IMR-90 (cell line): ENCODE measurements at regions not wholly inside any gene's neighbourhood (a gene's known extent, or its start where the extent isn't known, plus 50 kb on each side); places are given as distances from the start of the nearest gene placed in this dataset.

ENCODE experiments used
- ATAC-seq: fragments of 200-7000 bp; cut with Tn5 transposase; 2 replicates; pipeline ENCODE4 v1.9.1; 2020; ENCODE audit warnings: low read depth, mild to moderate bottlenecking, moderate library complexity
- BruUV-seq: library from RNA; stranded (reverse); fragments of 400-500 nt; replicated peaks from 2 replicates; lab custom pipeline; 2021; lab: Mats Ljungman, UMichigan
- CTCF ChIA-PET: fragments of 300-600 bp; formaldehyde crosslinking; extraction: SDS; loops from one replicate; lab custom pipeline; 2021; ENCODE audit warnings: antibody characterized with exemption; lab: Yijun Ruan, JAX
- POLR2A ChIA-PET: fragments of 300-600 bp; sonication (Branson Sonifier 250); formaldehyde crosslinking; loops from one replicate; lab custom pipeline; 2022; ENCODE audit warnings: antibody characterized with exemption; ENCODE audit not compliant: unreplicated experiment; lab: Charles Lee
- DNase-seq: peaks from one replicate; pipeline ENCODE4 v3.0.0; 2013
- H2AFZ ChIP-seq: replicated peaks from 2 replicates; pipeline ENCODE3; 2013; ENCODE audit warnings: low read length, mild to moderate bottlenecking; ENCODE audit not compliant: poor library complexity
- H2AK5ac ChIP-seq: 2 replicates; pipeline ENCODE4 v1.6.1; 2013; ENCODE audit warnings: low read depth, low read length, inconsistent platforms
- H2AK9ac ChIP-seq: replicated peaks from 2 replicates; pipeline ENCODE3; 2013; ENCODE audit warnings: mild to moderate bottlenecking, low read depth, low read length, moderate library complexity; ENCODE audit not compliant: poor library complexity
- H2BK120ac ChIP-seq: 2 replicates; pipeline ENCODE4 v1.6.1; 2013; ENCODE audit warnings: low read depth, low read length, inconsistent platforms
- H2BK15ac ChIP-seq: 3 replicates; pipeline ENCODE4 v1.6.1; 2013; ENCODE audit warnings: low read depth, low read length, inconsistent platforms
- H2BK20ac ChIP-seq: 2 replicates; pipeline ENCODE4 v1.6.1; 2013; ENCODE audit warnings: low read depth, mild to moderate bottlenecking, inconsistent platforms, low read length, moderate library complexity
- H2BK5ac ChIP-seq: 2 replicates; pipeline ENCODE4 v1.6.1; 2013; ENCODE audit warnings: mild to moderate bottlenecking, low read depth, low read length, inconsistent platforms; ENCODE audit not compliant: poor library complexity, severe bottlenecking
- H3K14ac ChIP-seq: replicated peaks from 2 replicates; pipeline ENCODE4 v1.6.1; 2013; ENCODE audit warnings: low read depth, low read length, inconsistent platforms
- H3K18ac ChIP-seq: 2 replicates; pipeline ENCODE4 v1.6.1; 2013; ENCODE audit warnings: low read depth, low read length, control low read depth
- H3K23ac ChIP-seq: 2 replicates; pipeline ENCODE4 v1.6.1; 2013; ENCODE audit warnings: low read depth, low read length, inconsistent platforms
- H3K27ac ChIP-seq: 2 replicates; pipeline ENCODE4 v1.5.1; 2013; ENCODE audit warnings: mild to moderate bottlenecking, control low read depth, low read length; ENCODE audit not compliant: insufficient read depth
- H3K27me3 ChIP-seq: 2 replicates; pipeline ENCODE4 v1.6.1; 2013; ENCODE audit warnings: low read length; ENCODE audit not compliant: control insufficient read depth, insufficient read depth
- H3K36me3 ChIP-seq: 2 replicates; pipeline ENCODE4 v1.6.1; 2013; ENCODE audit warnings: low read length, mixed read lengths; ENCODE audit not compliant: control insufficient read depth, insufficient read depth
- H3K4ac ChIP-seq: 2 replicates; pipeline ENCODE4 v1.6.1; 2013; ENCODE audit warnings: low read depth, low read length, inconsistent platforms
- H3K4me1 ChIP-seq: 2 replicates; pipeline ENCODE4 v1.6.1; 2013; ENCODE audit warnings: low read length, mixed read lengths; ENCODE audit not compliant: control insufficient read depth, insufficient read depth
- H3K4me2 ChIP-seq: 2 replicates; pipeline ENCODE4 v1.6.1; 2013; ENCODE audit warnings: low read depth, mild to moderate bottlenecking, control low read depth, low read length, moderate library complexity
- H3K4me3 ChIP-seq: 2 replicates; pipeline ENCODE4 v1.5.1; 2013; ENCODE audit warnings: low read depth, mild to moderate bottlenecking, control low read depth, low read length, moderate library complexity; ENCODE audit not compliant: insufficient read depth
- H3K56ac ChIP-seq: 2 replicates; pipeline ENCODE4 v1.6.1; 2013; ENCODE audit warnings: low read length, inconsistent platforms; ENCODE audit not compliant: insufficient read depth; ENCODE audit errors: extremely low read depth
- H3K79me1 ChIP-seq, 2 experiments: 2 replicates each; pipeline ENCODE4 v1.6.1; 2013; ENCODE audit warnings: low read length in 2 of 2, inconsistent platforms in 1 of 2, low read depth in 1 of 2
- H3K9ac ChIP-seq: 2 replicates; pipeline ENCODE4 v1.6.1; 2013; ENCODE audit warnings: low read depth, low read length, control low read depth
- H3K9me1 ChIP-seq: 2 replicates; pipeline ENCODE4 v1.6.1; 2013; ENCODE audit warnings: low read length, inconsistent platforms; ENCODE audit not compliant: insufficient read depth
- H3K9me3 ChIP-seq: 2 replicates; pipeline ENCODE4 v1.6.1; 2013; ENCODE audit warnings: low read length; ENCODE audit not compliant: control insufficient read depth, insufficient read depth
- H4K20me1 ChIP-seq: 2 replicates; pipeline ENCODE4 v1.6.1; 2013; ENCODE audit warnings: low read length, inconsistent platforms; ENCODE audit not compliant: insufficient read depth
- H4K5ac ChIP-seq: 2 replicates; pipeline ENCODE4 v1.6.1; 2013; ENCODE audit warnings: mild to moderate bottlenecking, low read depth, low read length, control low read depth
- H4K8ac ChIP-seq, 2 experiments: 2 replicates each; pipeline ENCODE4 v1.6.1; 2013; ENCODE audit warnings: low read depth in 2 of 2, low read length in 2 of 2, control low read depth in 1 of 2, inconsistent platforms in 1 of 2
- H4K91ac ChIP-seq: 2 replicates; pipeline ENCODE4 v1.6.1; 2013; ENCODE audit warnings: low read depth, low read length, inconsistent platforms; ENCODE audit not compliant: insufficient read depth
- BHLHE40 ChIP-seq: fragments of 150-350 bp; IDR thresholded peaks from 2 replicates; pipeline ENCODE4 v1.6.1; 2016; ENCODE audit warnings: mild to moderate bottlenecking, low read depth, low read length
- CEBPB ChIP-seq: IDR thresholded peaks from 2 replicates; pipeline ENCODE4 v1.6.1; 2012; ENCODE audit warnings: low read depth, low read length, improper control_type of control experiment
- CHD1 ChIP-seq: IDR thresholded peaks from 2 replicates; pipeline ENCODE4 v1.6.1; 2012; ENCODE audit warnings: low read depth, low read length, improper control_type of control experiment
- CTCF ChIP-seq: conservative IDR thresholded peaks from 2 replicates; pipeline ENCODE4 v1.5.1; 2012; ENCODE audit warnings: mild to moderate bottlenecking, low read depth, low read length, improper control_type of control experiment
- FOS ChIP-seq: fragments of 150-350 bp; IDR thresholded peaks from 2 replicates; pipeline ENCODE4 v1.6.1; 2016; ENCODE audit warnings: low read depth, low read length
- MAFK ChIP-seq: IDR thresholded peaks from 2 replicates; pipeline ENCODE4 v1.6.1; 2012; ENCODE audit warnings: low read depth, low read length, improper control_type of control experiment
- MAZ ChIP-seq: IDR thresholded peaks from 2 replicates; pipeline ENCODE4 v1.6.1; 2012; ENCODE audit warnings: low read depth, mild to moderate bottlenecking, low read length, improper control_type of control experiment, moderate library complexity, borderline replicate concordance
- MXI1 ChIP-seq: IDR thresholded peaks from 2 replicates; pipeline ENCODE4 v1.6.1; 2012; ENCODE audit warnings: low read depth, mild to moderate bottlenecking, low read length, moderate library complexity, borderline replicate concordance
- NFE2L2 ChIP-seq: fragments of 150-350 bp; IDR thresholded peaks from 2 replicates; pipeline ENCODE4 v1.6.1; 2016; ENCODE audit warnings: low read depth, mild to moderate bottlenecking, low read length
- POLR2A ChIP-seq: IDR thresholded peaks from 2 replicates; pipeline ENCODE4 v1.6.1; 2012; ENCODE audit warnings: mild to moderate bottlenecking, low read depth, low read length
- RAD21 ChIP-seq: IDR thresholded peaks from 2 replicates; pipeline ENCODE4 v1.6.1; 2012; ENCODE audit warnings: low read length, improper control_type of control experiment
- RCOR1 ChIP-seq: IDR thresholded peaks from 2 replicates; pipeline ENCODE4 v1.6.1; 2012; ENCODE audit warnings: mild to moderate bottlenecking, low read length, improper control_type of control experiment; ENCODE audit not compliant: insufficient replicate concordance
- RFX5 ChIP-seq: IDR thresholded peaks from 2 replicates; pipeline ENCODE4 v1.8.0; 2012; ENCODE audit warnings: low read depth, mild to moderate bottlenecking, low read length, moderate library complexity
- SMC3 ChIP-seq: fragments of 150-350 bp; IDR thresholded peaks from 2 replicates; pipeline ENCODE4 v1.6.1; 2016; ENCODE audit warnings: low read depth, mild to moderate bottlenecking, antibody characterized with exemption, low read length, moderate library complexity
- USF2 ChIP-seq: fragments of 150-350 bp; IDR thresholded peaks from 2 replicates; pipeline ENCODE4 v1.6.1; 2017; ENCODE audit warnings: mild to moderate bottlenecking, antibody characterized with exemption, low read length, low read depth
- WGBS, 2 experiments: methylation state at CpG; one replicate each; pipeline versions ENCODE4 v1.1.5 to v1.1.7; 2013; ENCODE audit warnings: missing lambda C conversion rate in 2 of 2; ENCODE audit not compliant: insufficient read length in 1 of 2; ENCODE audit errors: extremely low coverage in 2 of 2; 5-methylcytosine and 5-hydroxymethylcytosine counted together
- dilution Hi-C: fragments of 300-500 bp; cut with HindIII; formaldehyde crosslinking; loops from one replicate; pipeline ENCODE4 v1.14.3; 2018; ENCODE audit warnings: low sequenced_read_pairs; ENCODE audit not compliant: unreplicated experiment
- in situ Hi-C: fragments of 300-500 bp; cut with MboI; formaldehyde crosslinking; loops from 3 replicates; pipeline ENCODE4 v1.14.3; 2019; ENCODE audit warnings: low sequenced_read_pairs, inconsistent platforms, mixed read lengths
- intact Hi-C: fragments of 100-400 bp; cut with micrococcal nuclease; formaldehyde crosslinking; loops from 2 replicates; pipeline ENCODE4 v1.10.0; 2022
- TF ChIP-seq, protein P1 (sequence below): fragments of 150-350 bp; IDR thresholded peaks from 2 replicates; pipeline ENCODE4 v1.6.1; 2016; ENCODE audit warnings: low read depth, mild to moderate bottlenecking, low read length, moderate library complexity, borderline replicate concordance

DNA sequence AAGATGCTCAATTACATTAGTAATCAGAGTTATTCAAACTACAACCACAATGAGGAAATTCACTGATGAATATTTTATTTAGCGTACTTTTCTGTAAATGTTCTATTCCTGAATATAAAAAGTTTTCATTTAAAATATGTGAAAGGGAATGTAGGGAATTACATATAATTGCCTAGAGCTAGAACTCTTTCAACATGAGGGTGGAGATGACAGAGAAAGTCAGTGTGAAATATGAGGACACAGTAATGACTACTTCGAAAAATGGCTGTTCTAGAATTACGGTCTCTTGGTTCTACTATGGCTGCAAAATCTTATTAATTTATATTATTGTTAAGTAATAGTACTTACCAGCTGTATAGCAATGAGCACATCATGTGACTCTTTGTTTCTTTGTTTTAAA, 1647.4 kb upstream of the PIK3C3 start:
- Histone ChIP-seq H4K20me1 (no peaks in the 10 kb centered on the region), H2BK15ac (no peak overlapping the region), H3K9me3 (no peaks in the 10 kb centered on the region), H2AK9ac (no peak overlapping the region), H3K18ac (no peak overlapping the region), H3K79me1 (no peaks in the 10 kb centered on the region), H3K27me3 (no peaks in the 10 kb centered on the region), H2BK120ac (no peak overlapping the region), H3K4me3 (no peak overlapping the region), H3K23ac (no peak overlapping the region), H2BK20ac (no peak overlapping the region), H2BK5ac (no peak overlapping the region), H4K91ac (no peak overlapping the region), H2AFZ (no peak overlapping the region), H3K4me1 (no peaks in the 10 kb centered on the region), H3K36me3 (no peaks in the 10 kb centered on the region), H3K4me2 (no peak overlapping the region), H3K14ac (no peak overlapping the region), H3K9me1 (no peaks in the 10 kb centered on the region), H3K56ac (no peak overlapping the region), H4K8ac (no peak overlapping the region), H3K4ac (no peak overlapping the region), H3K9ac (no peak overlapping the region), H4K5ac (no peak overlapping the region), H3K27ac (no peak overlapping the region), H2AK5ac (no peak overlapping the region)
- no TSS peak for BruUV-seq
- POLR2A ChIA-PET = no interaction called here
- TF ChIP-seq, protein P1, sequence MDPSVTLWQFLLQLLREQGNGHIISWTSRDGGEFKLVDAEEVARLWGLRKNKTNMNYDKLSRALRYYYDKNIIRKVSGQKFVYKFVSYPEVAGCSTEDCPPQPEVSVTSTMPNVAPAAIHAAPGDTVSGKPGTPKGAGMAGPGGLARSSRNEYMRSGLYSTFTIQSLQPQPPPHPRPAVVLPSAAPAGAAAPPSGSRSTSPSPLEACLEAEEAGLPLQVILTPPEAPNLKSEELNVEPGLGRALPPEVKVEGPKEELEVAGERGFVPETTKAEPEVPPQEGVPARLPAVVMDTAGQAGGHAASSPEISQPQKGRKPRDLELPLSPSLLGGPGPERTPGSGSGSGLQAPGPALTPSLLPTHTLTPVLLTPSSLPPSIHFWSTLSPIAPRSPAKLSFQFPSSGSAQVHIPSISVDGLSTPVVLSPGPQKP = no peak
- TF ChIP-seq CTCF (no peak), MAZ (no peak), RFX5 (no peak), CEBPB (no peak), FOS (no peak), NFE2L2 (no peak), BHLHE40 (no peak), SMC3 (no peak), CHD1 (no peak), MXI1 (no peak), POLR2A (no peak), USF2 (no peak), MAFK (no peak), RCOR1 (no peak), RAD21 (no peak)
- intact Hi-C loops = no loop called here
- dilution Hi-C loops = no loop called here
- ATAC-seq = no peak
- no CpG with 5 or more reads among the region's 3 CpGs for WGBS, 2 experiments
- CTCF ChIA-PET = no interaction called here
- no peak for DNase-seq
- in situ Hi-C loops = no loop called here
